NCI-H1048 (cell line): ENCODE measurements at regions not wholly inside any gene's neighbourhood (a gene's known extent, or its start where the extent isn't known, plus 50 kb on each side); places are given as distances from the start of the nearest gene placed in this dataset.

Source experiments
- DNase-seq: peaks from one replicate; lab custom pipeline; 2025; lab: John Stamatoyannopoulos, UW

GRCh38 chr6:23368557-23368956, 757.5 kb upstream of the NRSN1 start:
- no peak for DNase-seq

- no peak for DNase-seq
Measured at GRCh38 chr6:23370051-23370450, 756.0 kb upstream of the NRSN1 start.

GRCh38 chr6:23371132-23371915, 754.7 kb upstream of the NRSN1 start:
- DNase-seq: no peak

- no peak for DNase-seq
Measured at GRCh38 chr6:23377830-23378229, 748.2 kb upstream of the NRSN1 start.

DNA sequence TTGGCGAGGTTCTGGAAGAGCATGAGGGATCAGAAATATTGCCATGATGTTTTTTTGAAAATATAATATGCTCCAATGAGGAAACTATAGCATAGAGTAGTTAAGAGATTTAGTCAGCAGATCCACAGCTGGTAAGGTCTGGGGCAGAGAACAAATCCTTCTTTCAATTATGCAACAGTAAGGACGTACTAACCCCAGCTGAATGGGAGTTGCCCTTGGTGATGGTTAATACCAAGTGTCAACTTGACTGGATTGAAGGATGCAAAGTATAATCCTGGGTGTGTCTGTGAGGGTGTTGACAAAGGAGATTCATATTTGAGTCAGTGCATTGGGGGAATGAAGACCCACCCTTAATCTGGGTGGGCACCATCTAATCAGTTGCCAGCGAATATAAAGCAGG, 745.5 kb upstream of the NRSN1 start:
- no peak for DNase-seq

DNA sequence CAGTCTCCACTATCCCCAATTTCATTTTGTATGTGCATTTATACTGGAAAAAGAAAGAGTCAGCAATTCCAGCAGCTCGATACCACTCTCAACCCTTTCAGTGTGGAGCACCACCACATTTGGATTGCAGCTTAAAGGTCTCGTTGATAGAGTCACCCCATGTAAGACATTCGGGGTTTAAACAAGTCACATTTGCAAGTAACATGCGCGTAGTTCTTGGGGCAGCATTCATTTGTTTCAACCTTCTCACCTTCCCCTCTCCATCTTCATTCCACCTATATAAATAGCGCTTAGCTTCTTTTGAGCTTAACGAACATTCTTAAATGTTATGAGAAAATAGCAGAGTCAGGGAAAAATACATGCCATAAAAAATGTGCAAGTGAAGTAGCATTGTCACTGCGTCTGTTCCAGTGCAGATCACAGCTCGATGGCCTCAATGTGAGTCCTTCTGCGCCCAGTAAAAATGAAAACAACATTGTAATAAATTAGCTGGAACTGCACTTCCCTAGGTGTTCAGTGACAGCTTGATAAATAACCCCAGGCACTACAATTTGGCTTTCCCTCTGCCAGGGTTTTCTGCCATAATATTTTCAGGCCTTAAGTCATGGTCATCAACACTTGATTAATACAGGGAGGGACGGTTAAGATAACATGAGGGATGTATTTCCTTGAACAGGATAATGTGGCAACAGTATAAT, 737.8 kb upstream of the NRSN1 start:
- no peak for DNase-seq

GRCh38 chr6:23389386-23389785, 736.6 kb upstream of the NRSN1 start:
- DNase-seq: no peak

GRCh38 chr6:23390221-23390620, 735.8 kb upstream of the NRSN1 start:
- no peak for DNase-seq

GRCh38 chr6:23394681-23395080, 731.3 kb upstream of the NRSN1 start:
- DNase-seq: no peak

DNA sequence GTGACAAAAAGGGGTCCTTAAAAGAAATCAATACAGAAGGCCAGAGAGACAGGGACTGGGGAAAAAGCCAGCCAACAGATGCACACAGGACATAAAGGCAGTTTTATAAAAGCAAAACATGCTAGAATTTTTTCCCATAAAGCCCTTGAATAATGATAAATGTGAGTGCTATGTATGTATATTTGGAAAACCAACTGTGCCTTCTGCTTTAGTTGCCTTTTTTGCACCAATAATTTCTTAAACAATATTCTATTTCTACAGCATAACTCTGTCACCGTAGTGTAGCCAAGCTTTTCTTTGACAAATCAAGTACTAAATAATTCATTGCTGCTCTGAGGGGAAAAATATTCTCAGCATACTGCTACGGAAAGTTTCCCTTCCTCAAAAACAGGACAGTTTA, 730.6 kb upstream of the NRSN1 start:
- no peak for DNase-seq

GRCh38 chr6:23396949-23397348, 729.1 kb upstream of the NRSN1 start:
- DNase-seq: no peak

GRCh38 chr6:23403460-23403859, 722.6 kb upstream of the NRSN1 start:
- DNase-seq: no peak

DNA sequence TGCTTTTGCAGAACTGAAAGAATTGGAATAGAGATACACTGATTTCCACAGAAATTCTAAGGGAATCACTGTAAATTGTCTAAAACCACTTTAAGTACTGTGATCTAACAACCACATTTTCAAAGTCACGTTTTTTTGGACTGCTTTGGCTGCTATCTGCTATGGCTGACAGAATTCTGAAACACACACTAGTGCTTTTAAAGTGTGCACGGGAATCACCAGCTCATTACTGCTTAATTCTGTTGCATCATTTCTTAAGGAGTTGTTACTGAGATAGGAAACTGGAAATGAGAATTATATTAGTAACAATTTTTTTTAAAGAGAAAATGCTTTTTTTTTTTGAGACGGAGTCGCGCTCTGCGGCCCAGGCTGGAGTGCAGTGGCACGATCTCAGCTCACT, 716.5 kb upstream of the NRSN1 start:
- no peak for DNase-seq

GRCh38 chr6:23410439-23410838, 715.6 kb upstream of the NRSN1 start:
- no peak for DNase-seq

- DNase-seq: no peak
Measured at GRCh38 chr6:23412770-23413169, 713.2 kb upstream of the NRSN1 start.

DNA sequence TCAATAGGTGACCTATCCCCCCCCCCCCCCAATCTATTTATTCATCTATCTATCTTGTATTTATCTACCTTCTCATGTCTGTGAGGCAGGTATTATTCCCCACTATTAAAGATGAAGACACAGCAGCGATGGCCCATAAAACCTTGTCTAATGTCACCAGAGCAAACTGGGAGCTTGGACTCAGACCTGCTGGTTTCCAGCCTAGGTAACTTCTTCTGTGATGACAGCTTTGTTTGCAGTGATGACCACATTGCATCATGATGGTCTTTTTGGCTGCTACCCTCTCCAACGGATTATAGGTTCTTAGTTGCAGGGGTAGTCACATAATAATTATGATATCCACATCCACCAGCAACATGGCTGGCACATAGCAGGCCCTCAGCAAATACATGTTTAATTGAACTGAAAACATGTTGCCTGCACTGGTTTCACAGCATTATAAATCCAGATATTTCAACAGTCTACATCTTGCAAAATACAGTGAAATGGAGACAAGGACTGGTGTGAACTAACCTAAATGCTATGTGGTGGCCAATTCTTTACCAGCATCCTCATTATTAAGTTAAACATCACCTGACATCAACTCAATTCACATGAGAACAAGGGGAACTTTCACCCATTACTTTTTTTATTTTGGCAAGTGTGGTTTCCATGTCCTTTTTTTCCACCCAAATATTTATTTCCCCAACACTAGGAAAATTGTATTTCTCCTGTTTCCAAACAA, 712.5 kb upstream of the NRSN1 start:
- DNase-seq: no peak

DNA sequence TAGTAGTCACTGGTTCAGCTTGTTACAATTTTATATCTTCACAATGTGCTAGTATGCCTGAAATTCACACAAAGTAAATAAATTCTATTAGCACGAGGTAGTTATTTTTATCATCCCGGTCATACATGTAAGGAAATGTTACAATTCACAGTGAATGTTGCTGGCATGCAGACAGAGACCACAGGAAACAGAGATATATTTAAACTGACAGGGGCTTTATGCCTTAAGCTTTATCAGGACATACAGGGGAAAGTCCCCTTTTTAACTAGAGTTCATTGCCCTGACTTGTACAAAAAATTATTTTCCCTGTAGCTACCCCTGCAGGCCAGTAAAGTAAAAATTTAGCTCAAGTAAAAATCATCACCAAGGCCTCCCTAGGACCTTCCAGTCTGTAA, 712.0 kb upstream of the NRSN1 start:
- no peak for DNase-seq

DNA sequence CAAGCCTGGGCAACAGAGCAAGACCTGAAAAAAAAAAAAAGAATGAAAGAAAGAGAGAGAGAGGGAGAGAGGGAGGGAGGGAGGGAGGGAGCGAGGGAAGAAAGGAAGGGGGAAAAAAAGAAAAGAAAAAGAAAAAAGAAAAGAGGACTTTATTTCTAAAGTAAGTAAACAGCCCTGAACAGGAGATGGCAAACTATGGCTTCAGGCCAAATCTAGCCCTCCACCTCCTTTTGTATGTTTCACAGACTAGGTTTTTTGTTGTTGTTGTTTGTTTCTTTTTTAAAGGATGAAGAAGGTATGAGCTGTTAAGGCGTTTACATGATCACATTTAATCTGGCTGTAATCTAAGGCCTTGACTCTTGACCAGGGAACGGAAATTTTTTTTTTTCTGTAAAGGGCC, 711.1 kb upstream of the NRSN1 start:
- DNase-seq: no peak

GRCh38 chr6:23415819-23416427, 710.1 kb upstream of the NRSN1 start:
- DNase-seq: no peak

GRCh38 chr6:23417133-23417532, 708.9 kb upstream of the NRSN1 start:
- no peak for DNase-seq

GRCh38 chr6:23418095-23418494, 707.9 kb upstream of the NRSN1 start:
- no peak for DNase-seq

- no peak for DNase-seq
Measured at GRCh38 chr6:23419046-23419445, 707.0 kb upstream of the NRSN1 start.
